Fibroblast of the conjunctiva (primary cell): ENCODE measurements at regions not wholly inside any gene's neighbourhood (a gene's known extent, or its start where the extent isn't known, plus 50 kb on each side); places are given as distances from the start of the nearest gene placed in this dataset.

Experiments used
- DNase-seq: peaks from one replicate; pipeline ENCODE4 v3.0.0-alpha.2; 2010; ENCODE audit warnings: low read depth

DNA sequence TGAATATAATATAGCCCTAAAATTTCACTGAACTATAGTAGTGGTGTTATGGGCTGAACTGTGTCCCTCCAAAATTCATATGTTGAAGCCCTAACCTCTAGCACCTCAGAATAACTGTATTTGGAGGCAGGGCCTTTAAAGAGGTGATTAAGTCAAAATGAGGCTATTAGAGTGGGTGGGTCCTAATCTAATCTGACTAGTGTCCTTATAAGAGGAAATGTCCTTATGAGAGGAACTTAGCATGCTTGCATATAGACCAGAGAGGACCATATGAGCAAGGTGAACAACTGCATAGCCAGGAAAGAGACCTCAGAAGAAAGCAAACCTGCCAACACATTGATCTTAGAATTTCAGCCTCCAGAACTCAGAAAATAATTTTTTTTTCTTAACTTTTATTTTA lies 238.4 kb downstream of the ZEB2 start:
- DNase-seq: no peak

DNA sequence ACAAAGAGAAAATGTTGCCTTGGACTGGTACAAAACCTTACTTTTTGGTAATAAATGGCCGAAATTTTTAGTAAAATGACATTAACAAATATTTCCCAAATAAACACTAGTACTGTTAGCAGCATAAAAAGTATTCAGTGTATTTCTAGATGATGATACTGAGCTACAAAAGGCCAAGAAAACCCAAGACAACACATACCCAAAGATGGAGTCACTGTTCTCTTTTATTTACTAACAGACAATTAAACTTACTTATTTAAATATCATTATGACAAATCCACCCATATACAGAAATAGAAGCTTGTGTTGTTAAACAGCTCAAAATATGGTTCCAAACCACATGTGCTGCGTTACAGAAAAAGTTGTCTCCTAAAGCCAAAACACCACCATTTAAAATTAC lies 239.9 kb downstream of the ZEB2 start:
- DNase-seq: no peak

DNA sequence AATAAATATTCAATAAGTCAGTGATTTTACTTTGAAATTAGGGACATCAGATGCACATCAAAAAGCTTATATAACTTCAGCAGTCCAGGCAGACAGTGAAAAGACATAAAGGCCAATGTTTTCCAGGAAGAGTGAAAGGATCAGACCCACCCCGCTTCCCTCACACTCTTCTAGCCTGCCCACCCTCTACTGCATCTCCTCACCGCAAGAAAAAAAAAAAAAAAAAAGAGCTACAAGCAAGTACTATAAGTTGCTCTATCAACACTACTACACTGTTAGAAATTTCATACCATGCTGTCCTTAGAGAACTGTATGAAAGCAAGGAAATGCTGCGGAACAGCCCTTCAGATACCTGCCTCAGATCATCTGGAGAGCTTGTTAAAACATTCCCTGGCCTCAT lies 240.8 kb downstream of the ZEB2 start:
- DNase-seq: no peak

DNA sequence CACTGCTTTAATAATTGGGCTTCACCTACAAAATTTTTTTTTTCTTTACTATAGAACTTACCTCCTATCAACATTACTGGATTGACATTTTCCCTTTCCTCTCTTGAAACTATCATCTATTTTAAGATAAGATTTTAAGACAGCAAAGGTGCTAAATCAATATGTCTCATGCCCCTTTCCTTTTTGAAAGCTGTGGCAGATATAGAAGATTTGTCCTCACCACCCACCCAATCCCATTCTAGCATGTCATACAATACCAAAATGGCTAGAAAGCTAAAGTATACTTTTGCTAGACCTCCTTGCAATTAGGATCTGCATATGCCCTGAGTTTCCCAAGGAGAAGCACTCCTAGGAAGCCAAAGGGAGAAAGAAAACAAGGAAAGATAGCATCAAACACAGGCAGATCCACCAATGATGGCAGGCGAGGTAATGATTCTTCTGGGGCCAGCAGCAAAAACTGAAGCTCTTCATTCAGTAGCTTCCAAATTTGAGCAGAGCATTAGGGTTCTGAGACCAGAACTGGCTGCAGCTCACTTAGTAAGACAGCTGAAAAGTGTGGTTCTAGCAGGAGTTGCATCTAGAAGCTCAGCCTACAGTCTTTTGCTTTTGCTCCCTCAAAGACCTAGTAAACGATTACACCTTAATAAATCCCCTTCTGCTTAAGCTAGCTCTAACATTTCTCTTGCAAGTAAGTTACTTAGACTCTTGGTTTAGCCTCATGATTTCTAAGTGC lies 242.1 kb downstream of the ZEB2 start:
- DNase-seq: no peak

DNA sequence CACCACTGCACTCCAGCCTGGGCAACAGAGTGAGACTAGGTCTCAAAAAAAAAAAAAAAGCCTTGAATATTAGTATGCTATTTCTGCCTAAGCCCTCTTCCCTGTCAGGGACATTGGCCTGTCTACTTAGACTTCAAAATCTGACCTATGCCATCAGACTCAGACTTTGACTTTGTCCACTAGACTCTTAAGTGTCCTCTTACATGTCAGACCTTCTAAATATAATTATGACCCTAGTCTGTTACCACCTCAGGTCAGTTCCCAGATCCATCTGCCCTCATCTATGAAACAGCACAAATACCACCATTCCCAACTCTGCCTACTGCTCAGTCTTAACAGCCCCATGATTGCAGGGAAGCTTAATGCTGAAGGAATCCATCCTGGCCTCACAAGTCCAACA lies 244.6 kb downstream of the ZEB2 start:
- no peak for DNase-seq

DNA sequence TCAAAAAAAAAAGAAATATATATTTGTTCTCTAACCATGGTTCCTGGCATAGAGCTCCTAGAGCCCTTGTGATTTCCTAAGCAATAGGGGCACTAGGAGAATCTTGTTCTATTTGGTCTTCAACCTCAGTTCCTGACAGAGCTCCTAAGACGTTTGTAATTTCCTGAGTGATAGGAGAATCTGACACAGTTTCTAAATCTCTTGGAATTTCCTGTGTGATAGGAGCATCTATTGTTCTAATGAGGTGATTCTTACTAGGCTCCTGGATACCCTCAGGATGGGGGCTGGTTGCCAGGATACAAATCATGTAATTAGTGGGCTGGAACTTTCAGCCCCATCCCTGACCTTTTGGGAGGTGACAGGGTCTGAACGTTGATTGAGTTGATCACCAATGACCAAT lies 245.8 kb downstream of the ZEB2 start:
- no peak for DNase-seq

DNA sequence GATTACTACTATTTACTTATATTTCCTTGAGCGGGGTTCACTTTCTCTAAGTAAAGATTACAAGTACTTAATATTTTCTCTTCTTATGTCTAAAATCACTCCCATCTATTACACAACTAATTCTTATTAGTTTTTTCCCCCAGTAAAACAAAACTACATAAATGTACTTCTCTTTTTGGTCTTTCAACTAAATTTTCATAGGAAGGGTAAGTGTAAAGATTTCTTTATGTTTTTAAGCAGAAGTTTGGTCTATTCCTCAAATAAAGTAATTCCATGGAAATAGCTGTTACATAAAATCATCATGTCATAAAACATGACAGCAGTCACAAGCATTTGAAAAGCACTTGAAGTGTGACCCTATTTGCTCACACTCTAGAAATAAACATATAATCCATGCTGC lies 249.0 kb downstream of the ZEB2 start:
- DNase-seq: no peak

DNA sequence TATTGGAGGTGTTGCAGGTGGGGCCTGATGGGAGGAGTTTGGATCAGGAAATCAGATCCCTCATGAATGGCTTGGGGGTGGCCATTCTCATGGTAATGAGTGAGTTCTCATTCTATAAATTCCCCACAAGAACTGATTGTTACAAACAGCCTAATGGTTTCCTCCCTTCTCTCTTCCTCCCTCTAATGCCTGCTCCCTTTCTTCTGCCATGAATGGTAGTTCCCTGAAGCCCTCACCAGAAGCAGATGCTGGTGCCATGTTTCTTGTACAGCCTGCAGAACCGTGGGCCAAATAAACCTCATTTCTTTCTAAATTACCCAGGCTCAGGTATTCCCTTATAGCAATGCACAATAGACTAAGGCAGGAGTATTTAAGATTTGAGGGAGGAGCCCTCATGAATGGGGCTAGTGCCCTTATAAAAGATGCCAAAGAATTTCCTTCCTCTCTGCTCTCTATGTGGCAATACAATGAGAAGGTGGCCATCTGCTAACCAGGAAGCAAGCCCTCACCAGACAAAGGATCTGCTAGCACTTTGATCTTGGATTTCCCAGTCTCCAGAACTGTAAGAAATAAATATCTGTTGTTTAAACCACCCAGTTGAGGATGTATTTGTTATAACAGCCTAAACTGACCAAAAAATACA lies 251.8 kb downstream of the ZEB2 start:
- no peak for DNase-seq

DNA sequence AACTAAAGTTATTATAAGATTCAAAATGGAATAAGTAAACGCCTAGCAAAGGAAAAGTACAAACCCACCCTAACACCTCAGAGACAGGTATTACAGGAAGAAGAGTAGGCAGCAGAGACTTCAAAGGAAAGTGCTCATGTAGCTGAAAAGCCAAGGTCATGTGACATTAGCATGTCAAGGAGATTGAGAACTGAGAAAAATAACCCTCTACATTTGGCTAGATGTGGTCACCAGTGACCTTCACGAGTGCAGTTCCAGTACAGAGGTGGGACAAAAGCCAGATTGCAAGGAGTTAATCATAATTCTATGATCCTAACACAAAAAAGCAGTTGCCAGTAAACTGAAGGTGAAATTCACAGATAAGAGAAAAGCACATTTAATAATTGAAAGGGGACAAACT lies 252.7 kb downstream of the ZEB2 start:
- DNase-seq: no peak

DNA sequence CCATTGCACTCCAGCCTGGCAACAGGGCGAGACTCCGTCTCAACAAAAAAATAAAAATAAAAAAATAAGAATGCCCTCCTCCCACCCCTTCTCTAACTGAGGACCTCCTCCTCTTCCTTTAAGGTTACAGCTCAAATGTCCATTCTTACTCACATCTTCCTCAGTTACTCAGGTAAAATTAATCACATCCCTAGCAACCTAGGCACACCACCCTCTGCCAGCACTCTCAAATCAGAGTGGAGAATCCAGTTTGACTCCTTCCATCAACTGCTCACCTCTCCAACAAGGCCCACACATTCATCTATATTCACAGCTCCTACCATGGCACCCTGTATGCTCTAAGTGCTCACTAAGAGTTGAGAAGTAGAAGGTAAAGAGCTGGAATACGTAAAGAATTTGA lies 254.3 kb downstream of the ZEB2 start:
- no peak for DNase-seq

DNA sequence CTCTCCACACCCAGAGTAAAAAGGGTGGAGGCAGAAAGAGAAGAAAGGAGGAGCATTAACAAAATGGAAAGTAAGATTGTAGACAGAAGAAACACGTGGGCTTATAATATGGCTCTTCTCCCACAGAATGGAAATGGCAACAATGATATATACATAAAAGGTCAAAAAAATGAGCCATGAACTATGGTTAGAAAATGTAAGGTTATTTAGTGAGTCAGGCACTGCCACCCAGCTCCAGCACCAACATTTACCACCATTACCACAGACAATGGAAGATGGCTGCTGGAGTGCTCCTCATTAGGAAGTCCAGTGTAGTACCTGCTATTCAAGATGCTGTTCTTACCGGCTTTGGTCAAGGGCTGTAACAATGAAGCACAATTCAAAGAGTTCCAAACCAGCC lies 258.0 kb downstream of the ZEB2 start:
- DNase-seq: no peak

DNA sequence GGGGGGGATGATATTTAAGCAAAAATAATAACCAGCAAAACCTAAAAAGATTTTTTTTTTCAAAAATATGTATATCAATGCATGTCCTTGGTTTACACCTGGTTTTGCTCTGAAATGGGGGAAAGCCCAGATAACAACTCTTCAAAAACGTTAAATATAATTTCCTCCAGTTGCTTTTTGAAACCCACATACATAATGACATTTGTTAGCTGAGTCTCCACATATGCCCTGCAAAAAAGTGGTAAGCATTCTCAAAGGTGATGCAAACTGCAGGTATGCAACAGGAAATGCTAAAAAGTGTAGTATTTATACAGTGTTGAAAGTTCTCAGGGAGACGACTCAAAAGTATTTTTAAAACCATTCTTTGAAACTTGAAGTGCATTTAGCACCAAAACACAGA lies 258.6 kb downstream of the ZEB2 start:
- no peak for DNase-seq

DNA sequence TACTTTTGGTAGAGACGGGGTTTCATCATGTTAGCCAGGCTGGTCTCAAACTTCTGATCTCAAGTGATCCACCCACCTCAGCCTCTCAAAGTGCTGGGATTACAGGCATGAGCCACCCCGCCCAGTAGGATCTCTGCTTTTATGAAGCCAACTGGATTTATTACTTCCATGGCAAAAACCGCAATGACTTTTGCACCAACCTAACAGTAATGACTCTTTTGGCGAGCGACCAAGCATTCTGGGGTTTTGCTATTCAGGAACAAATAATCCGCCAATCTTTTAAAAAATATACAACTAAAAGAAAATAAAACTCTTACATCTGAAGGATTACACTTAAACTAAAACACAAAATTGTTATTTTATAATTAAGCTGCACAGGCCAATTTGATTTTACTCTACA lies 260.6 kb downstream of the ZEB2 start:
- DNase-seq: no peak

DNA sequence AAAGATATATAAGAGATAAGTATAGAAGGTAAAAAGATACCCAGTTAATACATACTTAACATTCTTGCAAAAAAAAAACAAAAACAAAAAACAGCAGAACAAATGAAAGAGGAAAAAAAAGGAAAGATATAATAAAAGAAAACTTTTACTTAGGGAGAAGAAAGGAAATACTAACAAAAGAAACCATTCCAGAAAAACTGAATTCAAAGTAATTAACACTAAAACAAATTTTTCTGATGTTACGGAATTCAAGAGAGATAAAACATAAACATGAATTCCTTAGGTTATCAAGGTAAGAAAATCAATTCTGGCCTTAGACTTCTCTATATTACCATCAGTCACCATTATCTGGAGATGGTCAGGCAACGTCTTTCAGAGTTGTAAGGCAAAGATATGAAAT lies 261.8 kb downstream of the ZEB2 start:
- no peak for DNase-seq

DNA sequence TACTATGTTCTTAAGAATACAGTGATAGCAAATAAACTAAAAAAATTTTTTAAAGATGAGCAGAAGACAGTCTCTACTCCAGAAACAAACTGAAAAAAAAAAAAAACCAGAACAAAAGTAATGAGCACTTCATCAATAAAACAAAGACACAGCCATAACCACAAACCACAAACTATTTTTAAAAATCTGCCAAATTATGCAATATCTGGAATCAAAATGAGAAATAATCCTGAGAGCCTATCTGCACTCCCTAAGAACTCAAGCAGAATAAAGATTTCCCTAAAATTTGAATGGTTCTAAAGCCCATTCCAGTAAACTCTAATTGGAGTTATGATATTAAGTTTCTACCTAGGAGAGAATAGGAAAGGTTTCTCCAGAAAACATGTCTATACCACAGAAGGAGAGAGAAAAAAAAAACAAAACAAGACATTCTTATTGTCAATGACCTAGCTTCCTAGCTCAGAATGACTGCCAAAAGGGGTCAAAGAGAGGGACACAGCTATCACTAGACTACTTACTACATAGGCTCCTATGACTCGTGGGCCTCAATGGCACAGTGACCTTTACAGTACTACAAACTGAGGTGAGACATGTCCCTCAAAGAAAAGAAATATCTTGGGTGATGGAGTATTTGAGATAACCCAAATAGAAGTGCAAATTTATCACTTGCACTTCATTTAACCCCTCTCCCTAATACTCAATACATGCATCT lies 262.8 kb downstream of the ZEB2 start:
- no peak for DNase-seq

DNA sequence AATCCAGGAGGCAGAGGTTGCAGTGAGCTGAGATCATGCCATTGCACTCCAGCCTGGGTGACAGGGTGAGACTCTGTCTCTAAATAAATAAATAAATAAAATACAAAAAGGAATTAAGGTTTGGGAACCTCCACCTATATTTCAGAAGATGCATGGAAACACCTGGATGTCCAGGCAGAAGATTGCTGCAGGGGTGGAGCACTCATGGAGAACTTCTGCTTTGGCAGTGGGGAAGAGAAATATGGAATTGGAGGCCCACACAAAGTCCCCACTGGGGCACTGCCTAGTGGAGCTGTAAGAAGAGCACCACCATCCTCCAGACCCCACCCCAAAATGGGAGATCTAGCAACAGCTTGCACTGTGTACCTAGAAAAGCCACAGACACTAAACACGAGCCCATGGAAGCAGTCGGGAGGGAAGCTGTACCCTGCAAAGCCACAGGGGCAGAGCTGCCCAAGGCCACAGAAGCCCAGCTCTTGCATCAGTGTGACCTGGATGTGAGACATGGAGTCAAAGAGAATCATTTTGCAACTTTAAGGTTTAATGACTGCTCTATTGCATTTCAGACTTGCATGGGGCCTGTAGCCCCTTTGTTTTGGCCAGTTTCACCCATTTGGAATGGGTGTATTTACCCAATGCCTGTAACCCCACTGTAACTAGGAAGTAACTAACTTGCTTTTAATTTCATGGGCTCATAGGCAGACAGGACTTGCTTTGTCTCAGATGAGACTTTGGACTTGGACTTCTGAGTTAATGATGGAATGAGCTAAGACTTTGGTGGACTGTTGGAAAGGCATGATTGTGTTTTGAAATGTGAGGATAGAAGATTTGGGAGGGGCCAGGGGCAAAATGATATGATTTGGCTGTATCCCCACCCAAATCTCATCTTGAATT lies 265.3 kb downstream of the ZEB2 start:
- no peak for DNase-seq

DNA sequence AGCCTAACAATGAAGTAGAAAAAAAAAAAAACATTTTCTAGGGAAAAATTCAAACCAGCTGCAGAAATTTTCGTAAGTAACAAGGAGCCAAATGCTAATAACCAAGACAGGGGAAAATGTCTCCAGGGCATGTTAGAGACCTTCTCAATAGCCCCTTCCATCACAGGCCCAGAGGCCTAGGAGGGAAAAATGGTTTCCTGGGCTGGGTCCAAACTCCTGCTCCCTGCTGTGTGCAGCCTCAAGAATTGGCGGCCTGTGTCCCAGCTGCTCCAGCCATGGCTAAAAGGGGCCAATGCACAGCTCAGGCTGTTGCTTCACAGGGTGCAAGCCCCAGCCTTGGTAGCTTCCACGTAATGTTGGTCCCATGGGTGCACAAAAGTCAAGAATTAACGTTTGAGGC lies 266.2 kb downstream of the ZEB2 start:
- no peak for DNase-seq

DNA sequence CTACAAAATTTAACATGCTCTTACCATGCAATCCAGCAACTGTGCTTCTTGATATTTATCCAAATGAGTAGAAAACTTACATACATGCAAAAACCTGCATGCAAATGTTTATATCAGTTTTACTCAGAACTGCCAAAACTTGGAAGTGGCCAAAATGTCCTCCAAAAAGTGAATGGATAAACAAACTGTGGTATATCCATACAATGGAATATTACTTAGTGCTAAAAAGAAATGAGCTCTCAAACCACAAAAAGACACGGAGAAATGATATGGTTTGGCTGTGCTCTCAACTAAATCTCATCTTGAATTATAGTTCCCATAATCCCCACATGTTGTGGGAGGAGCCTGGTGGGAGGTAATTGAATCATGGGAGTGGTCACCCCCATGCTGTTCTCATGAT lies 267.2 kb downstream of the ZEB2 start:
- DNase-seq: no peak

DNA sequence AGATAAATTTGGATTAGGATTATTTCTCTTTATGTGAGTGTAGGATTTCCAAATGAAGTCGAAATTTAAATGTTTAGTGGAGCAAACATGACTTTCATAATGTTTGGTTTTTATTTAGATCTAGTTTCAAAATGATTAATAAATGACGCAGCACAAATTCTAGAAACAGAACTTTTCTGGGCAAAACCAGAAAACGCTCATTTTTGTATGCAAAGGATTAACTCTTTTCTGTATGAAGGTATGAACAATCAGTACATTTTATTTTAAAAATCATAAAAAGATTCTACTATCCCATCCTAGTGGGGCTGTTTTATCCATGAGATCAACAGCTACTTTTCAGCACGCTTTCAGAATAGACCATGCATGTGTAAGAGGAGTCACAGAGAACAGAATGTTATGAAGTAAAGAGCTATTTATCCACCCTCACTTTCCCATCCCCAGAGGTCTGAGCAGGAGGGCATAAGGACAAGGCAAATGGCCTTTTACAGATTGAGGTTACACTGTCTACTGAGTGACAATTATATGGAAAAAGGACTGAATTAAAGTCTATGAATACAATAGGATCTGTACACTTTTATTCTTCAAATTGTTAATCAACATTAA lies 270.8 kb downstream of the ZEB2 start:
- DNase-seq: no peak

DNA sequence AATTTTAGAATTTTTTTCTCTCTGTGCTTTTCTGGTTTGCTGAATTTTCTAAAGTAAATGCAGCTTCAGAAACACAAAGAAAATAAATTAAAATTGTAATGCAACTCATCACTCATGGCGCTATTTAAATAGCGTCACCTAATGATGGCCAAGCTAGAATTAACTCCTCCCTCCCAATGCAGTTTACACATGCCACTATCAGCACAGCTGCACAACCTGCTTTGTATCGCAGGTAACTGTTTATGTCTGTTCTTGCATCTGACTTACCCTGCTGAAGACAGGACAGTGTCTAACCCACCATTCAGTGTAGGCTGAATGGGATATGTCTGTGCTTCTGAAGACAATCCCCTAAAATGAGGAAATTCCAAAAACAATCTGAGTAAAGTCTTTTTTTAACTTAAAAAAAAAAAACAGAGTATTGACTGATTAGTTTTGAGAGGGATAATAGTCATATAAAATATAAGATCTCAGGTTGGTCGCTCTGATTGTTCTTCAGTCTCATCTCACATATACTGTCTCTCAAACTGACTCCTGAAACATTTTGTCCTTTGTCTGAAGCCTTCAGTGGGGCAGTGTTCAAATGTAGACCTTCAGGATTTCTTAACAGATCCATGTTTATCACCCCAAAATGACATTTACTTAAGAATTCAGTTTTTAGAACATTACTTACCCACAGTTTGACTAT lies 271.4 kb downstream of the ZEB2 start:
- DNase-seq: no peak

DNA sequence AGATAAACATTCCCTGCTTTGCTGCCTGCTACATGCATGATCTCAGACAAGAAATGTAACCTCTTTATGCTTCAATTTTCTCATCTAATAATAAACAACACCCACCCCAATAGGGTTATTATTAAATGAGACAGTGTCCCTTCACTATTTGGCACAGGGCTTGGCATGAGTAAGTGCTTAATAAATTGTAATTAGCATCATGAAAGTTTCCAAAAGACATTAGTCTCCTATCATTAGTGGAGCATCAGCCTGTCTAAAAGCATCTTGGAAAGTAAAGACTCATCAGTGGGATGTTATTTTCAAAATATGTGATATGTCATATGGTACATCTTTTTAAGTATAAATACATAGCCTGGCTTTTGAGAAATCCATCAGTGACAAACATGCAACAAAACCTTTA lies 275.0 kb downstream of the ZEB2 start:
- no peak for DNase-seq

DNA sequence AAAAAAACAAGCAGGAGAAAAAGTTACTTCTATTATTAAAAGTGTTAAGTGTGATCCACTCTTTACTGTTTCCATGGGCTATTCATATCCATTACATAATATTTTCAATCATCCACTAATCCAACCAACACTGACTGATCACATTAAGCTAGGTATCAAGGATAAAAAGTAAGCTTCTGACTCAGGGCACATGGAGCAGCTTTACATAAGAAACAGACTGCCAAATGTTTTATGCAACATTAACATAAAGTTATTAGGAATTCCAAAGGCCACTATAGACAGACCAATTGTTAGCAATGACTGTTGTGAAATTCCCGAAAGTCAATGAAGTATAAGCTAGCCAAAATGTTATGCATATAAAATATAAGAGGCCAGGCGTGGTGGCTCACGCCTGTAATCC lies 277.6 kb downstream of the ZEB2 start:
- DNase-seq: no peak
